ENCODE measurements at regions not wholly inside any gene's neighbourhood (a gene's known extent, or its start where the extent isn't known, plus 50 kb on each side); places are given as distances from the start of the nearest gene placed in this dataset.

DNA sequence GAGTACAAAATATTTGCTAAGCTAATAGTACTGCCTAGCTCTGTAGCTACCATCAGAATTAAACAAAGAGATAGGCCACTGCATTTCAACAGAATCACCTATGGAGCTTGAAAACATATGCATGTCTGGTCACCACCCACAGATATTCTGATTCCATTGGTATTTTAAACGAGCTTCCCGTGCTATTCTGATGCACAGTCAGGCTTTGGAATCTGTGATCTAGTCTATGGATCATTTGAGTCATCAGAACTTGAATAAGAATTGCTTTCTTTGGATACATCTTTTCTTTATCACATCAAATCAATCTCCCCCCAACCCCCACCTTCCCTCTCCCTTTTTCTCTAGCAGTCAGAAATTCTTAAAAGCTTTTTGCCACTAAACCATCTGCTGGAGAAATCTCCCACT is 124.7 kb downstream of the NPIPB5 start:
- no peak overlapping the region for H2AFZ ChIP-seq (ENCODE audit: low read depth)
- H3K4me1 ChIP-seq (ENCODE audit: control insufficient read depth in 1 of 2, insufficient read depth in 2 of 2, low read depth in 1 of 2, low read length in 1 of 2), result no peaks in the 10 kb centered on the region
- H3K4me2 ChIP-seq, result no peak overlapping the region
- no peak overlapping the region for H3K27ac ChIP-seq (ENCODE audit: low read depth in 2 of 2, low read length in 1 of 2)
- ChIA-PET POLR2A (no interaction called here), CTCF (interaction anchor here (1.1 to 1.5 kb wide), 6 partner anchors 9 to 1478 kb away, joined by 3 to 8 read pairs (median 3); no protein-coding TSS in a partner anchor)
- DNase-seq, result no peak
- H3K79me2 ChIP-seq (ENCODE audit: insufficient read depth), result no peaks in the 10 kb centered on the region
- H3K36me3 ChIP-seq (replicated peaks in 1 of 2; ENCODE audit: control insufficient read depth in 1 of 2, insufficient read depth in 2 of 2, low read length in 1 of 2), result no peaks in the 10 kb centered on the region
- TF ChIP-seq EZH2phosphoT487 (IDR thresholded peaks at IDR 0.05; ENCODE audit: borderline replicate concordance, low read depth) (no peak), TAF1 (IDR thresholded peaks at IDR 0.05; ENCODE audit: borderline replicate concordance, low read depth, low read length) (no peak), GABPA (IDR thresholded peaks at IDR 0.05; ENCODE audit: low read depth) (no peak), GATA2 (CRISPR knock-in tag; IDR thresholded peaks at IDR 0.05) (no peak), TEAD4 (IDR thresholded peaks at IDR 0.05; ENCODE audit: borderline replicate concordance, insufficient read depth) (no peak), MEF2A (IDR thresholded peaks at IDR 0.05; ENCODE audit: borderline replicate concordance, low read depth) (no peak), ELF1 (IDR thresholded peaks at IDR 0.05) (no peak), POLR2AphosphoS5 (IDR thresholded peaks at IDR 0.05; ENCODE audit: low read depth, low read length) (no peak)
- TF ChIP-seq, protein P1, sequence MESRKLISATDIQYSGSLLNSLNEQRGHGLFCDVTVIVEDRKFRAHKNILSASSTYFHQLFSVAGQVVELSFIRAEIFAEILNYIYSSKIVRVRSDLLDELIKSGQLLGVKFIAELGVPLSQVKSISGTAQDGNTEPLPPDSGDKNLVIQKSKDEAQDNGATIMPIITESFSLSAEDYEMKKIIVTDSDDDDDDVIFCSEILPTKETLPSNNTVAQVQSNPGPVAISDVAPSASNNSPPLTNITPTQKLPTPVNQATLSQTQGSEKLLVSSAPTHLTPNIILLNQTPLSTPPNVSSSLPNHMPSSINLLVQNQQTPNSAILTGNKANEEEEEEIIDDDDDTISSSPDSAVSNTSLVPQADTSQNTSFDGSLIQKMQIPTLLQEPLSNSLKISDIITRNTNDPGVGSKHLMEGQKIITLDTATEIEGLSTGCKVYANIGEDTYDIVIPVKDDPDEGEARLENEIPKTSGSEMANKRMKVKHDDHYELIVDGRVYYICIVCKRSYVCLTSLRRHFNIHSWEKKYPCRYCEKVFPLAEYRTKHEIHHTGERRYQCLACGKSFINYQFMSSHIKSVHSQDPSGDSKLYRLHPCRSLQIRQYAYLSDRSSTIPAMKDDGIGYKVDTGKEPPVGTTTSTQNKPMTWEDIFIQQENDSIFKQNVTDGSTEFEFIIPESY (IDR thresholded peaks at IDR 0.05; ENCODE audit: borderline replicate concordance, low read depth), result no peak
- no peaks in the 10 kb centered on the region for H3K27me3 ChIP-seq (ENCODE audit: insufficient read depth)
- no peaks in the 10 kb centered on the region for H3F3A ChIP-seq (replicated peaks; ENCODE audit: insufficient read depth)
- 18% methylated on average over 2 of the region's 2 CpGs for WGBS (ENCODE audit: low lambda C conversion rate)
- no peak overlapping the region for H3K4me3 ChIP-seq (ENCODE audit: low read depth in 2 of 2, low read length in 1 of 2)
- no peaks in the 10 kb centered on the region for H3K9me3 ChIP-seq
- H4K20me1 ChIP-seq (ENCODE audit: insufficient read depth), result no peaks in the 10 kb centered on the region
- H3K9me2 ChIP-seq, result no peaks in the 10 kb centered on the region
- H3K9ac ChIP-seq, result no peak overlapping the region

DNA sequence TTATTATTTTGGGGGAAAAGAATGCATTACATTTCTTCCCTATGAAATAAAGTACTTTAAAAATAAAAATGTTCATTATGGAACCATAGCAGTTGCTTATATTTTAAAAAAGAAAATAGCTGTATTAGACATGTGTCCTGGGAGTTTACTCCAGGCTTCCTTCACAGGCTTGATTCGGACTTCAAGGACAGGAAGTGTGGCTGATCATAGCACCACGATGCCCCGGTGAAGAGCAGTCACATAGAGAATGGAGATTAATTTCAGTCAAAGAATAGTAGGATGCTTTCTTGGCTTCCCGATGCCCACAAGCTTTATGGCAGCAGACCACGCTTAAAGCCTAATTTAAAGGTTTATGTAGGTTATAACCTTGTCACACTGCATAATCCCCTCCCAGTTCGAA is 125.1 kb downstream of the NPIPB5 start:
- no peak overlapping the region for H3K9ac ChIP-seq
- 36% methylated on average over 6 of the region's 6 CpGs for WGBS (ENCODE audit: low lambda C conversion rate)
- no peaks in the 10 kb centered on the region for H3F3A ChIP-seq (replicated peaks; ENCODE audit: insufficient read depth)
- no peak for DNase-seq
- H3K36me3 ChIP-seq (replicated peaks in 1 of 2; ENCODE audit: control insufficient read depth in 1 of 2, insufficient read depth in 2 of 2, low read length in 1 of 2), result no peaks in the 10 kb centered on the region
- no peaks in the 10 kb centered on the region for H3K9me3 ChIP-seq
- H3K27ac ChIP-seq (ENCODE audit: low read depth in 2 of 2, low read length in 1 of 2), result no peak overlapping the region
- no peaks in the 10 kb centered on the region for H3K9me2 ChIP-seq
- H4K20me1 ChIP-seq (ENCODE audit: insufficient read depth), result no peaks in the 10 kb centered on the region
- no peak overlapping the region for H2AFZ ChIP-seq (ENCODE audit: low read depth)
- no peaks in the 10 kb centered on the region for H3K27me3 ChIP-seq (ENCODE audit: insufficient read depth)
- ChIA-PET CTCF (interaction anchor here (1.1 to 1.5 kb wide), 6 partner anchors 9 to 1479 kb away, joined by 3 to 8 read pairs (median 3); no protein-coding TSS in a partner anchor), POLR2A (no interaction called here)
- H3K4me1 ChIP-seq (ENCODE audit: control insufficient read depth in 1 of 2, insufficient read depth in 2 of 2, low read depth in 1 of 2, low read length in 1 of 2), result no peaks in the 10 kb centered on the region
- TF ChIP-seq EP300 (IDR thresholded peaks at IDR 0.05; ENCODE audit: borderline replicate concordance in 1 of 2, low read depth in 1 of 2, low read length in 1 of 2) (no peak), TEAD4 (IDR thresholded peaks at IDR 0.05; ENCODE audit: borderline replicate concordance, insufficient read depth) (no peak), MXI1 (IDR thresholded peaks at IDR 0.05; ENCODE audit: low read depth, low read length) (no peak), FOSL2 (IDR thresholded peaks at IDR 0.05; ENCODE audit: borderline replicate concordance, low read depth) (no peak), RXRA (IDR thresholded peaks at IDR 0.05; ENCODE audit: borderline replicate concordance, low read depth) (no peak), ELF1 (IDR thresholded peaks at IDR 0.05) (no peak), RCOR1 (IDR thresholded peaks at IDR 0.05; ENCODE audit: low read length) (no peak), NFIC (IDR thresholded peaks at IDR 0.05; ENCODE audit: borderline replicate concordance) (no peak), RAD21 (IDR thresholded peaks at IDR 0.05; ENCODE audit: low read length) (no peak), FOXM1 (IDR thresholded peaks at IDR 0.05; ENCODE audit: low read depth) (no peak), GATA2 (CRISPR knock-in tag; IDR thresholded peaks at IDR 0.05) (no peak)
- TF ChIP-seq, protein P2, sequence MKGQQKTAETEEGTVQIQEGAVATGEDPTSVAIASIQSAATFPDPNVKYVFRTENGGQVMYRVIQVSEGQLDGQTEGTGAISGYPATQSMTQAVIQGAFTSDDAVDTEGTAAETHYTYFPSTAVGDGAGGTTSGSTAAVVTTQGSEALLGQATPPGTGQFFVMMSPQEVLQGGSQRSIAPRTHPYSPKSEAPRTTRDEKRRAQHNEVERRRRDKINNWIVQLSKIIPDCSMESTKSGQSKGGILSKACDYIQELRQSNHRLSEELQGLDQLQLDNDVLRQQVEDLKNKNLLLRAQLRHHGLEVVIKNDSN (IDR thresholded peaks at IDR 0.05; ENCODE audit: borderline replicate concordance, low read depth), result no peak
- TF ChIP-seq, protein P1 (IDR thresholded peaks at IDR 0.05; ENCODE audit: borderline replicate concordance, low read depth), result no peak
- H3K79me2 ChIP-seq (ENCODE audit: insufficient read depth), result no peaks in the 10 kb centered on the region
- H3K4me2 ChIP-seq, result no peak overlapping the region
- no peak overlapping the region for H3K4me3 ChIP-seq (ENCODE audit: low read depth in 2 of 2, low read length in 1 of 2)

All from SK-N-SH (cell line).